Endothelial cell of umbilical vein (primary cell): ENCODE measurements at regions not wholly inside any gene's neighbourhood (a gene's known extent, or its start where the extent isn't known, plus 50 kb on each side); places are given as distances from the start of the nearest gene placed in this dataset.

Experiments used
- BruUV-seq: library from RNA; stranded (reverse); fragments of 400-500 nt; replicated peaks from 2 replicates; lab custom pipeline; 2021; lab: Mats Ljungman, UMichigan
- CTCF ChIA-PET: fragments of 300-600, 350-600 bp; sonication (Branson Sonifier 250); formaldehyde crosslinking; loops from one replicate; lab custom pipeline; 2021; ENCODE audit warnings: antibody characterized with exemption, inconsistent platforms; lab: Charles Lee
- POLR2A ChIA-PET: fragments of 300-600, 350-600 bp; sonication (Branson Sonifier 250); formaldehyde crosslinking; loops from one replicate; lab custom pipeline; 2021; ENCODE audit warnings: antibody characterized with exemption, inconsistent platforms; lab: Charles Lee
- DNase-seq: peaks from one replicate; pipeline ENCODE4 v3.0.0-alpha.2; 2011; ENCODE audit warnings: low read depth, low spot score
- FAIRE-seq: peaks from 2 replicates; lab custom pipeline; 2011; peaks lifted over from hg19 to GRCh38; lab: Jason Lieb, UNC
- H2AFZ ChIP-seq: 2 replicates; pipeline ENCODE4 v1.6.0; 2012; ENCODE audit warnings: low read depth, low read length, control low read depth, inconsistent platforms
- H3K27ac ChIP-seq: 2 replicates; pipeline ENCODE4 v1.5.1; 2011; ENCODE audit warnings: low read depth, mild to moderate bottlenecking, control low read depth, low read length, moderate library complexity; ENCODE audit not compliant: insufficient read depth
- H3K27me3 ChIP-seq, 2 experiments: 2 replicates each; pipeline versions ENCODE4 v1.6.0 to v1.6.1; 2011; ENCODE audit warnings: low read length in 2 of 2, mixed read lengths in 1 of 2; ENCODE audit not compliant: control insufficient read depth in 2 of 2, insufficient read depth in 2 of 2
- H3K36me3 ChIP-seq, 2 experiments: 2 replicates in 1 of 2; 3 replicates in 1 of 2; pipeline ENCODE4 v1.5.1; 2011; ENCODE audit warnings: low read length in 2 of 2, mild to moderate bottlenecking in 1 of 2, moderate library complexity in 1 of 2; ENCODE audit not compliant: control insufficient read depth in 2 of 2, insufficient read depth in 2 of 2; ENCODE audit errors: extremely low read depth in 1 of 2
- H3K4me1 ChIP-seq: 3 replicates; pipeline ENCODE4 v1.5.1; 2011; ENCODE audit warnings: mild to moderate bottlenecking, low read length; ENCODE audit not compliant: control insufficient read depth, insufficient read depth; ENCODE audit errors: extremely low read depth
- H3K4me2 ChIP-seq: 2 replicates; pipeline ENCODE4 v1.6.1; 2011; ENCODE audit warnings: low read length, control low read depth, mixed read lengths; ENCODE audit not compliant: insufficient read depth
- H3K4me3 ChIP-seq, 3 experiments: fragments of 200-600 bp in 1 of 3; sonication (generic), shearing (Covaris generic) in 1 of 3; replicated peaks in 1 of 3; 2 replicates each; pipeline ENCODE4 v1.5.1; 2011 to 2016; ENCODE audit warnings: control low read depth in 3 of 3, low read length in 3 of 3, mild to moderate bottlenecking in 2 of 3, inconsistent platforms in 1 of 3, low read depth in 1 of 3, moderate library complexity in 1 of 3; ENCODE audit not compliant: insufficient read depth in 1 of 3
- H3K79me2 ChIP-seq: 2 replicates; pipeline ENCODE4 v1.6.0; 2012; ENCODE audit warnings: low read length, inconsistent platforms; ENCODE audit not compliant: control insufficient read depth, insufficient read depth
- H3K9ac ChIP-seq: replicated peaks from 2 replicates; pipeline ENCODE3; 2011; ENCODE audit warnings: low read length, control low read depth; ENCODE audit not compliant: insufficient read depth; ENCODE audit errors: extremely low read depth
- H3K9me1 ChIP-seq: replicated peaks from 3 replicates; pipeline ENCODE4 v1.6.0; 2011; ENCODE audit warnings: mild to moderate bottlenecking, low read length; ENCODE audit not compliant: control insufficient read depth, insufficient read depth; ENCODE audit errors: extremely low read depth
- H3K9me3 ChIP-seq: replicated peaks from 2 replicates; pipeline ENCODE4 v1.5.1; 2012; ENCODE audit warnings: low read length, inconsistent platforms; ENCODE audit not compliant: control insufficient read depth, insufficient read depth
- H4K20me1 ChIP-seq: replicated peaks from 2 replicates; pipeline ENCODE3; 2011; ENCODE audit warnings: mild to moderate bottlenecking, low read length; ENCODE audit not compliant: control insufficient read depth, insufficient read depth; ENCODE audit errors: extremely low read depth
- CTCF ChIP-seq, 2 donors: IDR thresholded peaks; 1 replicate in 1 of 2; 2 replicates in 1 of 2; pipeline ENCODE4 v1.5.1; 2011; ENCODE audit warnings: low read length in 2 of 2, mild to moderate bottlenecking in 2 of 2, moderate library complexity in 2 of 2, control low read depth in 1 of 2, inconsistent platforms in 1 of 2, low read depth in 1 of 2; ENCODE audit not compliant: insufficient read depth in 1 of 2; ENCODE audit errors: extremely low read depth in 1 of 2
- EZH2 ChIP-seq: IDR thresholded peaks from 2 replicates; pipeline ENCODE4 v1.6.1; 2012; ENCODE audit warnings: borderline replicate concordance, low read depth, mild to moderate bottlenecking, moderate library complexity, low read length, inconsistent platforms; ENCODE audit not compliant: severe bottlenecking
- FOS ChIP-seq: IDR thresholded peaks from 2 replicates; pipeline ENCODE4 v1.6.1; 2011; ENCODE audit warnings: mild to moderate bottlenecking, low read length, moderate library complexity, borderline replicate concordance; ENCODE audit not compliant: insufficient read depth
- GATA2 ChIP-seq: IDR thresholded peaks from 2 replicates; pipeline ENCODE4 v1.7.0; 2011; ENCODE audit warnings: low read depth, mild to moderate bottlenecking, moderate library complexity, mixed read lengths, low read length; ENCODE audit not compliant: insufficient read length, insufficient read depth
- JUN ChIP-seq: IDR thresholded peaks from 2 replicates; pipeline ENCODE4 v1.6.1; 2011; ENCODE audit warnings: borderline replicate concordance, low read depth; ENCODE audit not compliant: insufficient read length, insufficient read depth
- MYC ChIP-seq: IDR thresholded peaks from one replicate; pipeline ENCODE4 v1.6.1; 2011; ENCODE audit warnings: mild to moderate bottlenecking, low read depth, low read length
- POLR2A ChIP-seq: IDR thresholded peaks from 2 replicates; pipeline ENCODE4 v1.6.1; 2012; ENCODE audit warnings: low read depth, mild to moderate bottlenecking, control low read depth, low read length
- POLR2AphosphoS5 ChIP-seq: IDR thresholded peaks from 2 replicates; pipeline ENCODE4 v1.6.1; 2012; ENCODE audit warnings: low read depth, mild to moderate bottlenecking, control low read depth, low read length, moderate library complexity; ENCODE audit not compliant: insufficient read depth
- dilution Hi-C: fragments of 300-500 bp; cut with MboI; formaldehyde crosslinking; loops from one replicate; pipeline ENCODE4 v1.15.0; 2019; ENCODE audit warnings: low sequenced_read_pairs; ENCODE audit not compliant: extremely low pct_ligation_motif_present
- intact Hi-C: fragments of 100-400 bp; cut with micrococcal nuclease; formaldehyde crosslinking; loops from one replicate; pipeline ENCODE4 v1.10.0; 2022
- TF ChIP-seq, protein P1 (sequence below): IDR thresholded peaks from 2 replicates; pipeline ENCODE4 v1.6.1; 2011; ENCODE audit not compliant: insufficient read depth, insufficient read length

- dilution Hi-C loops: no loop called here
These were observed 176.0 kb upstream of the MYO3A start for GRCh38 chr10:25758041-25758457.

More at GRCh38 chr10:25758041-25758457, 176.0 kb upstream of the MYO3A start:
- Histone ChIP-seq H3K9me1 (no peaks in the 10 kb centered on the region), H3K4me3 (no peak overlapping the region), H3K79me2 (no peaks in the 10 kb centered on the region), H3K36me3 (no peaks in the 10 kb centered on the region), H3K9me3 (no peaks in the 10 kb centered on the region), H3K27me3 (no peaks in the 10 kb centered on the region), H3K27ac (no peak overlapping the region), H2AFZ (no peak overlapping the region), H3K4me1 (no peaks in the 10 kb centered on the region), H3K9ac (no peak overlapping the region), H3K4me2 (no peak overlapping the region), H4K20me1 (no peaks in the 10 kb centered on the region)
- BruUV-seq: no TSS peak
- ChIA-PET CTCF (no interaction called here), POLR2A (no interaction called here)
- DNase-seq: no peak
- no peak for FAIRE-seq
- no peak for TF ChIP-seq GATA2
- TF ChIP-seq CTCF (IDR thresholded peaks at IDR 0.05; ENCODE audit: extremely low read depth in 1 of 2, insufficient read depth in 1 of 2, low read depth in 1 of 2, low read length in 2 of 2): no peak
- TF ChIP-seq POLR2A: no peak
- TF ChIP-seq EZH2: no peak
- TF ChIP-seq JUN: no peak
- TF ChIP-seq MYC: no peak
- TF ChIP-seq, protein P1, sequence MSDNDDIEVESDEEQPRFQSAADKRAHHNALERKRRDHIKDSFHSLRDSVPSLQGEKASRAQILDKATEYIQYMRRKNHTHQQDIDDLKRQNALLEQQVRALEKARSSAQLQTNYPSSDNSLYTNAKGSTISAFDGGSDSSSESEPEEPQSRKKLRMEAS: no peak
- TF ChIP-seq FOS: no peak
- no peak for TF ChIP-seq POLR2AphosphoS5
- intact Hi-C loops: no loop called here
